ENCODE measurements at regions not wholly inside any gene's neighbourhood (a gene's known extent, or its start where the extent isn't known, plus 50 kb on each side); places are given as distances from the start of the nearest gene placed in this dataset.

DNA sequence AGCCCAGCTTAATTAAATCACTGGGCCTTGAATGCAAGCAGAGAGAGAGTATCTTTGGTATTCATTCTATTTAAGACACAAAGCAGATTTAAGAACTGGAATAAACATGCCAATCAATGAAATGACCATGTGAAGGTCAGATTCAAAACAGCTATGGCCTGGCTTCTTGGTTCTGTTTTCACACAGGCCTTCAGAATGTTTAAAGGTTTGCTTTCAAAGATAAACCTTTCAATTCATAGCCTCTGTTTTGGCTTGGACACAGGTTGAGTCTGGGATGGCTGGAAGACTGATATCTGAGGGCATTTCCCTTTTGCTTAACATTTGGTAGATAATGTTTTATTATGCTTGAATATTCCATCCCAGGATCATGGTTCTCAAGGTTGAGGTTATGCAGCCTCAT lies 244.4 kb upstream of the KBTBD8 start:
- no peak for DNase-seq

DNA sequence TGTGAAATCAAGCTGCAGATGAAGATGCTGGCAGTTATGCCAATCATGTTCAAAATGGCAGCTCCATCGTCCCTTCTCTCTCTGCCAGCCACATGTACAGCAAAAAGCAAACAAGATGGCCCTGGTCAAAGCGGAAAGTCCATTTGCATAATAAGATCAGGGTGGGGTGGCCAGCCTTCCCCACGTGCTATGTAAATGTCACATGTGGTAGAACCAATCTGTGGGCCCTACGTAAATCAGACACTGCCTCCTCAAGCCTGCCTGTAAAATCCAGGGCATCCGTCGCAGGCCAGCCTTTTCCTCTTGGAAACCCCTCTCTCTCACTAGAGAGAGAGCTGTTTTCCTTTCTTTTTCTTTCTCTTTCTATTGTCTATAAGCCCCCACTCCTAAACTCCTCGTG lies 243.5 kb upstream of the KBTBD8 start:
- DNase-seq, result no peak

- no peak for DNase-seq
Observed at GRCh38 chr3:66755924-66756323, 242.2 kb upstream of the KBTBD8 start.

DNA sequence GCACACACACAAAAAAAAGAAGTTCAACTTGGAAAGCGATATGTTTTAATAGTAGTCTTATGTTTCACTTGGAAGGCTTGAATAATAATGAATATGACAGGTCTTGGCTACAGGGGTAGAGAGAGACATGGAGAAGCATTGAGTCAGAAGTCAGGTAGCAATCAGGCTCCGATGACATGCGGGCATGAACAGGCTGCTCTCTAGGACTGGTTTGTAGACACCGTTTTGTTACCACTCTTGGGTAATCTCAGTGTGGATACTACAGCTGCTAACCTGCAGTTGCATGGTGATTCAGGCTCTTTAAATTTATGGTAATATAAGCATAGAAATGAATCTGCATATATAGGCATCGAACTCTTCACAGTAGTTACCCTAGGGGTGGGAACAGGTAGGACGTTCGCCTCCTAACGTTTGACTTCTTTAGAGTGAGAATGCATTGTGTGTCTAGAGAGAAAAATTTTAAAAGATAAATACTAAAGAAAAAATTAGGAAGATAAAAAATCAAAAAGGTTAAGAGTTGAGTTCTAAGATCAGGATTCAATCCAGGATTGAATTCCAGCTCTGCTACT lies 241.6 kb upstream of the KBTBD8 start:
- no peak for DNase-seq

GRCh38 chr3:66761093-66761780 lies 236.9 kb upstream of the KBTBD8 start:
- DNase-seq, result no peak

GRCh38 chr3:66762916-66763693 lies 235.0 kb upstream of the KBTBD8 start:
- no peak for DNase-seq

- no peak for DNase-seq
Observed at GRCh38 chr3:66778107-66778506, 220.0 kb upstream of the KBTBD8 start.

DNA sequence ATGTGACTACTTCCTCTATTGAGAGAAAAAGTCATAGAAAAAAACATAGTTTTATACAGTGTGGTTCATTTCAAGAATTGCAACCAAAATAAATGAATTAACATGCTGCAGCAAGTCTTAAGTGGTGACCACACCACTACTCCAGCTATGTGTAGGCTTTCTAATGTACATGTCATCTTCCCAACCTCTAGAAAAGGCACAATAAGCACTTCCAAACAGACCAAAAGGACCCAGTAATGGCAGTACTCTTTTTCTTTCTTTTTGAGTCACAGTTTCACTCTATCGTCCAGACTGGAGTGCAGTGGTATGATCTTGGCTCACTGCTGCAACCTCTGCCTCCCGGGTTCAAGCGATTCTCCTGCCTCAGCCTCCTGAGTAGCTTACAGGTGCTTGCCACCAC lies 219.3 kb upstream of the KBTBD8 start:
- no peak for DNase-seq

- no peak for DNase-seq
Observed at GRCh38 chr3:66785191-66785909, 212.8 kb upstream of the KBTBD8 start.

DNA sequence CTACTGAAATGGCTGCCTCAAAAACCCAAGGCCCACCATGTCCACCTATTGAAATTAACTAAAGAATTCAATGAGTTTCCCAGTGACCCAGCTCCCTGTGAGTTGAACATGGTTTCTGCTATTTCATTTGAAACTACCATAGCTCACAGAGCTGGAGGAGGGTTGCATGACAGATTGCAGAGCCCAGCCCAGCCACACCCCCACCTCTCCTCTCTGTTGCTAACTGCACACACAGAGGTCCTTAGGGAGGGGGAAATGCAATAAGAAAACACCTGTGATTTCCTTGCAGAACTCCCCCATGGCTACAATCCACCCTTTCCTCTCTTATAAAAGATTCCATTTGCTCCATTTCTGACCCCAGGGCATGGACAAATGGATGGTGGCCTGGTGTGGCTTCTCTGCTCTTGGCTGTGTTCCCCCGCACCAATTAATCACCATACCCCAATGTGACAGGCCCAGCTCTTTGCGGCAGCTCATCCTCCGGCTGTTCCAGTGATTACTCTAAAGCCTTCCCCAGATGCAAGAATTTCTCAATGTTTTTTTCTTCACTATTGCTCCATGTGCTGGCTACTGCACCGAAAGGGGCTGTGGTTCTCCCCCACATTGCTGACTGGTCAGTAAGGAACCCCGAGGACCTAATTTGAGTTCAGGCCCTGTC lies 208.4 kb upstream of the KBTBD8 start:
- no peak for DNase-seq

DNA sequence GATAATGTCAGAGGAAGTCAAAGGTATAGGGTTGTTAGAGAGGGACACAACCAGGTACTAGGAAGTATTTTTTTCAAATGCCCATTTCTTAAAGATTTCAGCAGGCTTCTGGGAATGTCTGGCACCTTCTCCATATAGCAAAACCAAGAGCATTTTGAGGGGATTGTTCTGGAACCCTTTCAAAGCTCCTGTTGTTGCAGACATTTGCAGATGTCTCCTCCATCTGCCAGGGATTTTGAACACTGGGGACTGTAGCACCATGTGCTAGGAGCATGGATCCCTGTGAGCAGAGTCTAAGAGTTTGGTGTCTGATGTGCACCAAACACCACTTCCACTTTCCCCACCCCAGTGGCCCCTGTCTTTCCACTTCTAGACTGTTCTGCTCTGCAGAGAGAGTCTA lies 206.0 kb upstream of the KBTBD8 start:
- DNase-seq, result no peak

DNA sequence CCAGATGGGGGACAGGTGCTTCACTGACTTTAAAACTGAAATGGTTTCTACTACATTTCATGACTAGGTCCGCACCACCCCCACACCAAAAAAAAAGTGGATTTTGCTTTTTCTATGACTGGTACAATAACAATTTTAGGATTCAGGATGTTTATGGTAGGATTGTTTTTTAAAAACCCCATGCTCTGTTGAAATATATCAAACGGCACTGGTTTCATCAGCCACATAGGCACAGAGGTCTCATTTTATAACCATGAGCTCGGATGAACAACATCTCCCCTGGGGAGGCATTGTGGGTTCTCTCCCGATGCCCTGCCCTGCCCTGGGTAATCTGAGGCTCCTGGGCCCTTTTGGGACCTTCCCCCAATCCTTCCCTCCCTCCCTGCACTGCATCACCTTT lies 202.7 kb upstream of the KBTBD8 start:
- DNase-seq, result no peak

DNA sequence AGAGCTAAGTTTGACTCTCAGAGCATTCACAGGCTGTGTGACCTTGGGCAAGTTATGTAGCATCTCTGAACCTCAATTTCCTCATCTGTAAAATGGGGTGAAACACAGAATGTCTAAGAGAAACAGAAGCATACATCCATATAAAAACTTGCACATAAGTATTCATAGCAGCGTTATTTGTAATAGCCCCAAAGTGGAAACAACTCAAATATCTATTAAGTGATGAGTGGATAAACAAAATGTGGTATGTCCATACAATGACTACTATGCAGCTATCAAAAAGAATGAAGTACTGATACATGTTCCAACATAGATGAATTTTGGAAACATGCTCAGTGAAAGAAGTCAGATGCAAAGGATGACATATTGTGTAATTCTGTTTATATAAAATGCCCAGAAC lies 201.8 kb upstream of the KBTBD8 start:
- DNase-seq, result no peak

GRCh38 chr3:66797889-66798560 lies 200.1 kb upstream of the KBTBD8 start:
- DNase-seq, result no peak

DNA sequence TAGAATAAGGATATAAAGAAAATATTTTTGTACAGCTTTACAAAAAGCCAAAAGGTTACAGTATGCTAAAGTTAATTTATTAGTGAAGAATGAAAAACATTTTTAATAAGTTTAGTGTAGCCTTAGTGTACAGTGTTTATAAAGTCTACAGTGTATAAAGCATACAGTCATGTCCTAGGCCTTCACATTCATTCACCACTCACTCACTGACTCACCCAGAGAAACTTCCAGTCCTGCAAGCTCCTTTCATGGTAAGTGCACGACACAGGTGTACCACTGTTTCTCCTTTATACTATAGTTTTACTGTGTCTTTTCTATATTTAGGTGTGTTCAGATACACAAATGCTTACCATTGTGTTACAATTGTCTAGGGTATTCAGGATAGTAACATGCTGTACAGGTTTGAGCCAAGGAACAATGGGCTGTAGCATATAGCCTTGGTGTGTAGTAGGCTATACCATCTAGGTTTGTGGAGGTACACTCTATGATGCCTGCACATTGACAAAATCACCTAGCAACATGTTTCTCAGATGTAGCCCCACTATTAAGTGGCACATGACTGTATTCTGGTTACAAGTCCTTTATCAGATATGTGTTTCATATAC lies 197.1 kb upstream of the KBTBD8 start:
- DNase-seq, result no peak

DNA sequence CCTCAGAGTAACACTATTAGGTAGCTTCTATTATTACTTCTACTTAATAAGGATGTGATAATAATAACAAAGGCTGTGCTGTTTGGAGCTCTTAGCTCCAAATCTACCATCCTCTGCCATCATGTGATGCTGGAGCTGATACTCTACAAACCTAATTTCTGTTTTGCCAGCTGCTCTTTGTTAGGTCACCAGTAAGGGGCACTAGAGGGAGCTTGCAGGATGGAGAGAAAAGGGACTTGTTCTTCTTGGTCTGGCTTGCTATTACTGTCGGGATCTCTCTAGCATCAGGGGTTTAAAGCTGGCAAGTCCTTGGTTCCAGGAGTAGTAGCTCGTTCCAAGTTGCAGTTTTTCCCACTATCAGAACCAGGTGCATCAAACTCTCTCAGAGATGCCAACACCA lies 194.9 kb upstream of the KBTBD8 start:
- no peak for DNase-seq

GRCh38 chr3:66803721-66804695 lies 194.1 kb upstream of the KBTBD8 start:
- DNase-seq, result no peak

GRCh38 chr3:66808891-66809594 lies 189.1 kb upstream of the KBTBD8 start:
- DNase-seq, result no peak

- DNase-seq, result no peak
Observed at GRCh38 chr3:66809595-66809958, 188.5 kb upstream of the KBTBD8 start.

GRCh38 chr3:66812136-66812535 lies 186.0 kb upstream of the KBTBD8 start:
- DNase-seq, result no peak
